Osteocyte (in vitro differentiated cells): ENCODE measurements at regions not wholly inside any gene's neighbourhood (a gene's known extent, or its start where the extent isn't known, plus 50 kb on each side); places are given as distances from the start of the nearest gene placed in this dataset.

ENCODE experiments used
- DNase-seq: peaks from one replicate; pipeline ENCODE4 v3.0.0; 2021; ENCODE audit warnings: mixed read lengths; ENCODE audit not compliant: unreplicated experiment; ENCODE audit errors: extremely low spot score
- H3K27ac Mint-ChIP-seq: one replicate; pipeline ENCODE4 v1.8.0; 2021; ENCODE audit warnings: mild to moderate bottlenecking, mixed read lengths; ENCODE audit not compliant: unreplicated experiment
- H3K27me3 Mint-ChIP-seq: one replicate; pipeline ENCODE4 v1.8.0; 2021; ENCODE audit warnings: mixed read lengths; ENCODE audit not compliant: unreplicated experiment
- H3K36me3 Mint-ChIP-seq: one replicate; pipeline ENCODE4 v1.8.0; 2021; ENCODE audit warnings: mixed read lengths; ENCODE audit not compliant: unreplicated experiment
- H3K4me1 Mint-ChIP-seq: one replicate; pipeline ENCODE4 v1.8.0; 2021; ENCODE audit warnings: mixed read lengths; ENCODE audit not compliant: unreplicated experiment
- H3K4me3 Mint-ChIP-seq: one replicate; pipeline ENCODE4 v1.8.0; 2021; ENCODE audit warnings: mild to moderate bottlenecking, moderate library complexity, mixed read lengths; ENCODE audit not compliant: unreplicated experiment
- H3K9me3 Mint-ChIP-seq: one replicate; pipeline ENCODE4 v1.8.0; 2021; ENCODE audit warnings: mixed read lengths; ENCODE audit not compliant: unreplicated experiment
- TF ChIP-seq, protein P1 (sequence below): fragments of 200-600 bp; sonication (generic); IDR thresholded peaks from 2 replicates; pipeline ENCODE4 v1.5.0; 2021; ENCODE audit warnings: antibody characterized with exemption, mild to moderate bottlenecking, moderate library complexity

DNA sequence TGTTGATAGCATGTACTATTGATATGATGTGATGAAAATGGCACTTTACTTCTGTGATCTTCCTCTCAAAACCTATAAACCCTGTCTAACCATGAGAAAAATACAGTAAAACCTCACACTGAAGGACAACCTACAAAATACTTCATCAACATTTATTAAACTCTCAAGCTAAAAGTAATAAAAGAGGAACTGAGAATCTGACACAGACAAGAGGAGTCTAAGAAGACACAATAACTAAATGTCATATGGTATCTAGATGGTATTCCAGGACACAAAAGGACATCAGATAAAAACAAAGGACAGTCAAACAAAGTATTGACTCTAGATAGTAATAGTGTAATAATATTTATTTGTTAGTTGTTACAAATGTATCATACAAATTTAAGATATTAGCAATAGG, 655.3 kb downstream of the SH3BGRL start:
- Mint-ChIP-seq H3K27ac (no peak overlapping the region), H3K4me1 (no peaks in the 10 kb centered on the region), H3K9me3 (peaks cover 53% of the 10 kb centered on the region), H3K27me3 (no peaks in the 10 kb centered on the region), H3K4me3 (no peak overlapping the region), H3K36me3 (no peaks in the 10 kb centered on the region)
- TF ChIP-seq, protein P1, sequence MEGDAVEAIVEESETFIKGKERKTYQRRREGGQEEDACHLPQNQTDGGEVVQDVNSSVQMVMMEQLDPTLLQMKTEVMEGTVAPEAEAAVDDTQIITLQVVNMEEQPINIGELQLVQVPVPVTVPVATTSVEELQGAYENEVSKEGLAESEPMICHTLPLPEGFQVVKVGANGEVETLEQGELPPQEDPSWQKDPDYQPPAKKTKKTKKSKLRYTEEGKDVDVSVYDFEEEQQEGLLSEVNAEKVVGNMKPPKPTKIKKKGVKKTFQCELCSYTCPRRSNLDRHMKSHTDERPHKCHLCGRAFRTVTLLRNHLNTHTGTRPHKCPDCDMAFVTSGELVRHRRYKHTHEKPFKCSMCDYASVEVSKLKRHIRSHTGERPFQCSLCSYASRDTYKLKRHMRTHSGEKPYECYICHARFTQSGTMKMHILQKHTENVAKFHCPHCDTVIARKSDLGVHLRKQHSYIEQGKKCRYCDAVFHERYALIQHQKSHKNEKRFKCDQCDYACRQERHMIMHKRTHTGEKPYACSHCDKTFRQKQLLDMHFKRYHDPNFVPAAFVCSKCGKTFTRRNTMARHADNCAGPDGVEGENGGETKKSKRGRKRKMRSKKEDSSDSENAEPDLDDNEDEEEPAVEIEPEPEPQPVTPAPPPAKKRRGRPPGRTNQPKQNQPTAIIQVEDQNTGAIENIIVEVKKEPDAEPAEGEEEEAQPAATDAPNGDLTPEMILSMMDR = no peak
- DNase-seq = no peak

DNA sequence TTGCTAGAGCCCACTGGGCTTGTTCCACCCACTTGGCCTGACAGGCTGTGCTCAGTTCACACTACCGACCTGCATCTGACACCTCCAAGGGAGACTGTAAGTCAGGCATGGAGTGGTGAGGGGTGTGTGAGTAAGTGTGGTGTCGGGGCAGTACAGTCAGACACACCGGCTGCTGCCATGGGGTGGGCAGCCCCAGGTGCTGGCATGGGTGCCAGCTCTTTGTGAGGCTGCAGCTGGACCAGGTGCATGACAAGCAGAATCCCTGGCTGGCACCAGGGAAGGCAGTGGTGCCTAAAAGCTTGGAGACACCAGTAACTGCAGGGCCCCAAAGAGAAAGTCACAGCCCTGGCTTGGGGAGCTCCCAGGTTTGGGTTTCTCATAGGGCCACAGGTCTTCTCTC, 665.0 kb downstream of the SH3BGRL start:
- TF ChIP-seq, protein P1 = no peak
- no peaks in the 10 kb centered on the region for H3K27me3 Mint-ChIP-seq
- no peak for DNase-seq
- H3K27ac Mint-ChIP-seq = no peak overlapping the region
- no peaks in the 10 kb centered on the region for H3K36me3 Mint-ChIP-seq
- H3K4me3 Mint-ChIP-seq = no peak overlapping the region
- H3K9me3 Mint-ChIP-seq = peaks cover 34% of the 10 kb centered on the region
- no peaks in the 10 kb centered on the region for H3K4me1 Mint-ChIP-seq

DNA sequence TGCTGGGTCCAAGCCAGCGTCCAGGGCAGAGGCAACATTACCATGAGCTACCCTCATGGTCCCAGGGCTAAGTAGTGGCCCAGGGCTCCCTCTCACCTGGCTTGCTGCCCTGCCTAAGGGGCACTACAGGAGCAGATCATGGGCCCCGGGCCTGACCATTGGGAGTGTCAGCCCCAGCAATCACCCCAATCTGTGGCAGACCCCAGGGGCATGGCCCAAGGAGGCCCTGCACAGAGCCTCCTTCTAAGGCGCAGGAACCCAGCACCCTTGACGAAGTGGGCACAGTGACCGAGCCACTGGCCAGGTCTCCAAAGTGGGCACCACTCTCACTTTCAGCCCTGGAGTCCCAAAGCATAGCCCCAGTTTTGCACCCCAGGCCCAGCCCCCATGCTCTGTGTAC, 667.1 kb downstream of the SH3BGRL start:
- Mint-ChIP-seq H3K36me3 (no peaks in the 10 kb centered on the region), H3K4me3 (no peak overlapping the region), H3K27ac (no peak overlapping the region), H3K27me3 (no peaks in the 10 kb centered on the region), H3K4me1 (no peaks in the 10 kb centered on the region), H3K9me3 (peaks cover 37% of the 10 kb centered on the region)
- TF ChIP-seq, protein P1 = no peak
- no peak for DNase-seq

DNA sequence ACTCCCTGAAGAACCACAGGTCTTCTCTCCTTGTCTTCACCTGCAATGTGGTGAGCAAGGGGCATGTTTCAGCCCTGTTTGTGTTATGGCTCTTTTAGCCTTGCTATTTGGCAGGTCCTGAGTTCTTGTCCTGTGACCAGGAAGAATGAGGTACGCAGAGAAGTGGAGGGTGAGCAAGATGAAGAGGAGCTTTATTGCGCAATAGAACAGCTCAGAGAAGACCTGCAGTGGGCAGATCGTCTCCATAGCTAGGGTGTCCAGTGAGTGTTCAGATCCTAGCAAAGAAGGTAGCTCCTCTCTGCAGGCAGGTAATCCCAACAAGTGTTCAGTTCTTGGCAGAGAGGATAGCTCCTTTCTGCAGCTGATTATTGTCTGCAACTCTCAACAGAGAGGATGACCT, 672.9 kb downstream of the SH3BGRL start:
- DNase-seq = no peak
- H3K27me3 Mint-ChIP-seq = no peaks in the 10 kb centered on the region
- TF ChIP-seq, protein P1 = no peak
- H3K4me1 Mint-ChIP-seq = no peaks in the 10 kb centered on the region
- no peak overlapping the region for H3K4me3 Mint-ChIP-seq
- H3K36me3 Mint-ChIP-seq = no peaks in the 10 kb centered on the region
- H3K27ac Mint-ChIP-seq = no peak overlapping the region
- peaks cover 32% of the 10 kb centered on the region for H3K9me3 Mint-ChIP-seq

DNA sequence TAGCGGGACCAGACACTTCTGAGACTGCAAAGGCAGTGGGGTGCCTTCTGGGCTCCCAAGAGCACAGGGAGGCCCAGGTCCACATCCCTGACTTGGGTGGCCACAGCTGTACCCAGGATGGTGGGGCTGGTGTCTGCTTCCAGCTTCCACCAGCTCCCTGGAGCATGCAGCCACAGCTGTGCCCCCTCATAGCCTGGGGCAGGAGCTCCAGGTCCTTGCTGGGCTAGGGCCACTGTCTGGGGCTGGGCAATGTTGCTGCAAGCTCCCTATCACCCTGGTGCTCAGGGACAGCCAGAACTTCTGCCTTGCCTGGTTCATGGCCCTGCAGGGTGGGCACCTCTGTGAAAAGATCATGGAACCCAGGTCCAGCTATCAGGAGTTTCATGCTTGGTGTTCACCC, 673.9 kb downstream of the SH3BGRL start:
- Mint-ChIP-seq H3K9me3 (peaks cover 23% of the 10 kb centered on the region), H3K4me3 (no peak overlapping the region), H3K27ac (no peak overlapping the region), H3K36me3 (no peaks in the 10 kb centered on the region), H3K27me3 (no peaks in the 10 kb centered on the region), H3K4me1 (no peaks in the 10 kb centered on the region)
- TF ChIP-seq, protein P1 = no peak
- no peak for DNase-seq
